Renal cortical epithelial cell (primary cell): ENCODE measurements at regions not wholly inside any gene's neighbourhood (a gene's known extent, or its start where the extent isn't known, plus 50 kb on each side); places are given as distances from the start of the nearest gene placed in this dataset.
"Not testable (repeated sequence)": the region's sequence is repeated elsewhere in the genome, so short reads cannot be mapped to it uniquely, and the experiment has no call there.

Source experiments
- DNase-seq: peaks from one replicate; pipeline ENCODE4 v3.0.0-alpha.2; 2011; ENCODE audit warnings: low read depth

GRCh38 chr5:117801583-117801982 lies 1186.8 kb downstream of the DTWD2 start:
- no peak for DNase-seq

- peak; percentile 60 for DNase-seq
Measured at GRCh38 chr5:117800261-117800660, 1188.1 kb downstream of the DTWD2 start.

GRCh38 chr5:117794847-117795246 lies 1193.5 kb downstream of the DTWD2 start:
- no peak for DNase-seq

GRCh38 chr5:117793963-117794362 lies 1194.4 kb downstream of the DTWD2 start:
- DNase-seq: no peak

- no peak for DNase-seq
Measured at GRCh38 chr5:117792476-117792875, 1195.9 kb downstream of the DTWD2 start.

- peak; percentile 72 for DNase-seq
Measured at GRCh38 chr5:117788596-117788995, 1199.8 kb downstream of the DTWD2 start.

- DNase-seq: no peak
Measured at GRCh38 chr5:117779171-117779570, 1204.5 kb upstream of the SEMA6A start.

- DNase-seq: no peak
Measured at GRCh38 chr5:117776977-117777376, 1202.4 kb upstream of the SEMA6A start.

- DNase-seq: no peak
Measured at GRCh38 chr5:117769877-117770276, 1195.3 kb upstream of the SEMA6A start.

- DNase-seq: no peak
Measured at GRCh38 chr5:117763271-117763670, 1188.6 kb upstream of the SEMA6A start.

GRCh38 chr5:117761186-117761585 lies 1186.6 kb upstream of the SEMA6A start:
- no peak for DNase-seq

- DNase-seq: no peak
Measured at GRCh38 chr5:117759849-117760499, 1185.4 kb upstream of the SEMA6A start.

GRCh38 chr5:117752403-117752802 lies 1177.8 kb upstream of the SEMA6A start:
- no peak for DNase-seq

- DNase-seq: no peak
Measured at GRCh38 chr5:117748336-117748735, 1173.7 kb upstream of the SEMA6A start.

GRCh38 chr5:117743337-117743736 lies 1168.7 kb upstream of the SEMA6A start:
- no peak for DNase-seq

GRCh38 chr5:117741655-117742206 lies 1167.1 kb upstream of the SEMA6A start:
- DNase-seq: no peak

- DNase-seq: no peak
Measured at GRCh38 chr5:117740268-117740667, 1165.6 kb upstream of the SEMA6A start.

- DNase-seq: no peak
Measured at GRCh38 chr5:117738571-117738970, 1163.9 kb upstream of the SEMA6A start.

- no peak for DNase-seq
Measured at GRCh38 chr5:117736698-117737097, 1162.1 kb upstream of the SEMA6A start.

- no peak for DNase-seq
Measured at GRCh38 chr5:117734056-117734455, 1159.4 kb upstream of the SEMA6A start.

- DNase-seq: no peak
Measured at GRCh38 chr5:117733051-117733450, 1158.4 kb upstream of the SEMA6A start.

- DNase-seq: no peak
Measured at GRCh38 chr5:117732264-117732663, 1157.6 kb upstream of the SEMA6A start.

GRCh38 chr5:117731446-117731845 lies 1156.8 kb upstream of the SEMA6A start:
- no peak for DNase-seq

- DNase-seq: not testable (repeated sequence)
Measured at GRCh38 chr5:117720784-117721183, 1146.2 kb upstream of the SEMA6A start.
